ENCODE measurements at regions not wholly inside any gene's neighbourhood (a gene's known extent, or its start where the extent isn't known, plus 50 kb on each side); places are given as distances from the start of the nearest gene placed in this dataset.

DNA sequence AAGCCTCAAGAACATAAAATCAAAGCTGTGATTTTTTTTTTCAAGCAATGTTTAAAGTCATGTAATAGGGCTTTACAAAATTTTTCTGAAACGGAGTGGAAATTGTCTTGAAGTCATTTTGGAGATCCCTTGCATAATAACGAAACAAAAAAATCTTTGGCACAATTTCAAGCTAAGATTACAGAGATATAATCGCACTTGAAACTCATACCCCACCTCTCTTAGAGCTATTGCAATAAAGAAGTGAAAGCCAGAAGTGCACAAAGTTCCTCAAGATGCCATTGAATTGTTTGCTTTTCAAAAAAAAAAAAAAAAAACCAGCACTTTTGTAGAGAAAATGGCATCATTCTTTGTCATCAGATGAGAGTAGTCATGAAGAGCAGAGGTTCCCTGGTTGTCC, 152.3 kb downstream of the PAX3 start:
- Mint-ChIP-seq H3K36me3 (no peaks in the 10 kb centered on the region), H3K4me3 (no peak overlapping the region), H3K9me3 (peaks cover 0 to 23% (median 3%) of the 10 kb centered on the region in 11 donors), H3K4me1 (no peaks in the 10 kb centered on the region), H3K27ac (no peak overlapping the region), H3K27me3 (peaks cover 0 to 4% (median 0%) of the 10 kb centered on the region in 5 donors)
- no peak overlapping the region for H3K4me3 ChIP-seq (ENCODE audit: low read length)
- no peaks in the 10 kb centered on the region for H3K9me3 ChIP-seq (ENCODE audit: control insufficient read depth in 2 of 3, low read length in 3 of 3)
- ChIA-PET CTCF (no interaction called here), POLR2A (no interaction called here)
- no peaks in the 10 kb centered on the region for H3K36me3 ChIP-seq (ENCODE audit: control insufficient read depth in 2 of 3, insufficient read depth in 3 of 3, low read length in 3 of 3)
- H3K27me3 ChIP-seq (ENCODE audit: control insufficient read depth in 2 of 2, insufficient read depth in 2 of 2, low read length in 2 of 2): no peaks in the 10 kb centered on the region
- DNase-seq: no peak
- no peak overlapping the region for H3K27ac ChIP-seq (ENCODE audit: low read depth, low read length)
- intact Hi-C loops (cut with micrococcal nuclease): no loop called here
- ATAC-seq: no peak
- no peaks in the 10 kb centered on the region for H3K4me1 ChIP-seq (ENCODE audit: control insufficient read depth in 2 of 2, insufficient read depth in 2 of 2, low read length in 2 of 2)

DNA sequence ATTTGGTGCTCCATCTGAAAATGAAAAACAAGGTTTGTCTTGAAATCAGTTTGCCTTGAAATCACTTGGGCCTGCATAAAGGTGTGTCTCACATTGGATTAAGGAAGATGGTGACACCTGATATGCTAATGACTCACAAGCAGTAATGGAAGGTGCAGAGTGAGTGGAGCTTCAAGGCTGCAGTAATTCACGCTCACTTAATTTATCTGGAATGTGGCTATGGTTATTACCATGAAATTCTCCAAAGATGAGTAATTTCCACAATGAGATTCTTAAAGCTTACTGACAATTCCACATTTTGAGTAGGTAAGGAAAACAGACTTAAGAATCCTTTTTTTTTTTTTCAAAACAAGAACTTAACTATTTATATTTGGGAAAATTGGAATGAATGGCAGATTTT, 156.8 kb downstream of the PAX3 start:
- Mint-ChIP-seq H3K27me3 (peaks cover 0 to 4% (median 0%) of the 10 kb centered on the region in 5 donors), H3K4me3 (no peak overlapping the region), H3K4me1 (no peaks in the 10 kb centered on the region), H3K36me3 (no peaks in the 10 kb centered on the region), H3K27ac (no peak overlapping the region), H3K9me3 (peaks cover 0 to 25% (median 4%) of the 10 kb centered on the region in 11 donors)
- no peaks in the 10 kb centered on the region for H3K27me3 ChIP-seq (ENCODE audit: control insufficient read depth in 2 of 2, insufficient read depth in 2 of 2, low read length in 2 of 2)
- no peak overlapping the region for H3K4me3 ChIP-seq (ENCODE audit: low read length)
- POLR2A ChIA-PET: no interaction called here
- CTCF ChIA-PET: no interaction called here
- H3K27ac ChIP-seq (ENCODE audit: low read depth, low read length): no peak overlapping the region
- no peak for DNase-seq
- no peaks in the 10 kb centered on the region for H3K4me1 ChIP-seq (ENCODE audit: control insufficient read depth in 2 of 2, insufficient read depth in 2 of 2, low read length in 2 of 2)
- H3K9me3 ChIP-seq (ENCODE audit: control insufficient read depth in 2 of 3, low read length in 3 of 3): no peaks in the 10 kb centered on the region
- ATAC-seq: no peak
- no peaks in the 10 kb centered on the region for H3K36me3 ChIP-seq (ENCODE audit: control insufficient read depth in 2 of 3, insufficient read depth in 3 of 3, low read length in 3 of 3)
- intact Hi-C loops (cut with micrococcal nuclease): no loop called here

DNA sequence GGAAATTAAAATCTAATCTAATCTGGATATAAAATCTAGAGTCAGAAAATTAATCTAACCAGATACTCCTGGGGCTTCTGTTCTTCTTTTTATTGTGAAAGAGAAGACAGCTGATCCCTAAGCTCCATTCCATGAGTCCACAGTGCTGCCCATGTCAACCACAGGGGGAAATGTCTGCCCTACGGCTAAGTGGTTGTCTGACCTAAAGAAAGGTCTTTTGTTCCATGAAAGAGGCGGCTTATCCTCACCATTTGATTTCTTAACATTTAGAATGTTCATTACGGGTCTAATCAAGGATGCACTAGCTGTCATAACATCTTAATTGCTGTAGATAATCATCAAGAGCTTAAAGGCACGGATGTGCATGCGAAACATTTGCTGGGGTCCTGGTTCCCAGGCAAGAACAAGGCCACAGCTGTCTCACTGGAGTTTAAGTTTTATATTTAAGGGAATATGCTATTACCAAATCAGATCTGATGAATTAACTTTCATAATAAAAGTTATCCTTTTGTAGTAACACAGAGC, 162.6 kb downstream of the PAX3 start:
- H3K4me1 Mint-ChIP-seq: no peaks in the 10 kb centered on the region
- H3K9me3 Mint-ChIP-seq: peaks cover 0 to 34% (median 9%) of the 10 kb centered on the region in 11 donors
- H3K27ac Mint-ChIP-seq: no peak overlapping the region
- peaks cover 0 to 4% (median 0%) of the 10 kb centered on the region in 5 donors for H3K27me3 Mint-ChIP-seq
- CTCF ChIA-PET: no interaction called here
- Histone ChIP-seq H3K4me3 (ENCODE audit: low read length) (no peak overlapping the region), H3K9me3 (ENCODE audit: control insufficient read depth in 2 of 3, low read length in 3 of 3) (no peaks in the 10 kb centered on the region), H3K4me1 (ENCODE audit: control insufficient read depth in 2 of 2, insufficient read depth in 2 of 2, low read length in 2 of 2) (no peaks in the 10 kb centered on the region), H3K27ac (ENCODE audit: low read depth, low read length) (no peak overlapping the region), H3K36me3 (ENCODE audit: control insufficient read depth in 2 of 3, insufficient read depth in 3 of 3, low read length in 3 of 3) (no peaks in the 10 kb centered on the region), H3K27me3 (ENCODE audit: control insufficient read depth in 2 of 2, insufficient read depth in 2 of 2, low read length in 2 of 2) (no peaks in the 10 kb centered on the region)
- no peaks in the 10 kb centered on the region for H3K36me3 Mint-ChIP-seq
- no peak overlapping the region for H3K4me3 Mint-ChIP-seq
- DNase-seq: no peak
- POLR2A ChIA-PET: no interaction called here
- intact Hi-C loops (cut with micrococcal nuclease): no loop called here
- ATAC-seq: no peak

DNA sequence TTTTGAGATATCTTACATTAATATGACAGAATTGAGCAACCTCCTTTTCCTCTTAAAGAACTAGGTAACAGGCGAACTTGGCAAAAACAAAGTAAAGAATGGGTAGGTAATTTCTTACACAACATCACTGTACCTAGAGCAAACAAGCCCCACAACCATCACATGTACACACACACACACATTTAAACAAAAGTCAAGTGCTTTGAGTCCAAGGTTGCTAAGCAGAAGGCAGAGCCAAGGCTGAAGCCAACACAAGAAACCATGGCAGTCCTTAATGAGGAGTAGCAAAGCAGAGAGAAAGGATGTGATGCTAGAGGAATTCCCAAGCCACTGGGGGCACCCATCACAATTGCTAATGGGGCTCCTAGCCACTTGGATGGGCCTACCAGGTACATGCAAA, 164.1 kb downstream of the PAX3 start:
- POLR2A ChIA-PET: no interaction called here

DNA sequence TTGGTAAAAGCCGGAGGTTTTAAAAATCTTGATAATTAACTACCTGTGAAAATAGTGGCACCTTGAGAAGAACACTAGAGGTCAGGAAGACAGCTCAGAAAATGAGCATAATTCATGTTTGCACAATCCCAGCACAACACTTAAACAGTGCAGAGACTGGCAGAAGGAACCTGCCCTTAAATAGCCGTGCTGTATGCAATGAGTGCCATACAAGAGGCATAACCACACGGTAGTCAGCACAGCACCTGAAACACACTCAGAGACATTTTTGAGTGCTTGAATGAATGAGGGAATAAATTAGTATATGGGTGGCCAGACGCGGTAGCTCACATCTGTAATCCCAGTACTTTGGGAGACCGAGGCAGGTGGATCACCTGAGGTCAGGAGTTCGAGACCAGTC, 164.9 kb downstream of the PAX3 start:
- intact Hi-C loops (cut with micrococcal nuclease): no loop called here
- Histone ChIP-seq H3K9me3 (ENCODE audit: control insufficient read depth in 2 of 3, low read length in 3 of 3) (no peaks in the 10 kb centered on the region), H3K4me3 (ENCODE audit: low read length) (no peak overlapping the region), H3K27ac (ENCODE audit: low read depth, low read length) (no peak overlapping the region), H3K36me3 (ENCODE audit: control insufficient read depth in 2 of 3, insufficient read depth in 3 of 3, low read length in 3 of 3) (no peaks in the 10 kb centered on the region), H3K27me3 (ENCODE audit: control insufficient read depth in 2 of 2, insufficient read depth in 2 of 2, low read length in 2 of 2) (no peaks in the 10 kb centered on the region), H3K4me1 (ENCODE audit: control insufficient read depth in 2 of 2, insufficient read depth in 2 of 2, low read length in 2 of 2) (no peaks in the 10 kb centered on the region)
- H3K4me3 Mint-ChIP-seq: no peak overlapping the region
- peaks cover 0 to 34% (median 9%) of the 10 kb centered on the region in 11 donors for H3K9me3 Mint-ChIP-seq
- DNase-seq (no peak), ATAC-seq (no peak)
- ChIA-PET POLR2A (no interaction called here), CTCF (no interaction called here)
- H3K27me3 Mint-ChIP-seq: peaks cover 0 to 4% (median 0%) of the 10 kb centered on the region in 5 donors
- H3K4me1 Mint-ChIP-seq: no peaks in the 10 kb centered on the region
- no peaks in the 10 kb centered on the region for H3K36me3 Mint-ChIP-seq
- no peak overlapping the region for H3K27ac Mint-ChIP-seq

More for the DNA sequence above, 164.1 kb downstream of the PAX3 start:
- intact Hi-C loops (cut with micrococcal nuclease): no loop called here
- CTCF ChIA-PET: no interaction called here
- no peak for ATAC-seq
- no peaks in the 10 kb centered on the region for H3K36me3 Mint-ChIP-seq
- H3K27ac ChIP-seq (ENCODE audit: low read depth, low read length): no peak overlapping the region
- no peak overlapping the region for H3K4me3 ChIP-seq (ENCODE audit: low read length)
- no peak overlapping the region for H3K27ac Mint-ChIP-seq
- no peaks in the 10 kb centered on the region for H3K27me3 ChIP-seq (ENCODE audit: control insufficient read depth in 2 of 2, insufficient read depth in 2 of 2, low read length in 2 of 2)
- H3K9me3 ChIP-seq (ENCODE audit: control insufficient read depth in 2 of 3, low read length in 3 of 3): no peaks in the 10 kb centered on the region
- DNase-seq: no peak
- H3K9me3 Mint-ChIP-seq: peaks cover 0 to 34% (median 9%) of the 10 kb centered on the region in 11 donors
- H3K4me3 Mint-ChIP-seq: no peak overlapping the region
- H3K27me3 Mint-ChIP-seq: peaks cover 0 to 4% (median 0%) of the 10 kb centered on the region in 5 donors
- H3K36me3 ChIP-seq (ENCODE audit: control insufficient read depth in 2 of 3, insufficient read depth in 3 of 3, low read length in 3 of 3): no peaks in the 10 kb centered on the region
- H3K4me1 Mint-ChIP-seq: no peaks in the 10 kb centered on the region
- H3K4me1 ChIP-seq (ENCODE audit: control insufficient read depth in 2 of 2, insufficient read depth in 2 of 2, low read length in 2 of 2): no peaks in the 10 kb centered on the region

DNA sequence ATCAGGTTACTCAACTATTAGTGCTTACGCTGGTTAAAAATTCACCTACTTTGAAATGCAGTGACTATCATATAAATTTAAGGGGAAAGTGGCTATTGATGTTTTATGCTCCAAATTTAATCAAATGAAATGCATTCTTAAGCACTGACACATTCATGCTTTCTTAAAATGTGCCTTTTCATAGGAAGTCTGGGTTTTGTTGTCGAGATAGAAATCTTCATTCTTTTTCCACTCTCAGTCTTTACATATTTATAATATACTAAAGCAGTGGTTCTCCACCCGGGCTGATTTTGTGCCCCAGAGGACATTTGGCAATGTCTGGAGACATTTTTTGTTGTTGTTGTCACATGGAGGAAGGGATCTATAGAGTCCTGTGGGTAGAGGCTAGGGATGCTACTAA, 167.9 kb downstream of the PAX3 start:
- H3K27ac Mint-ChIP-seq: no peak overlapping the region
- H3K36me3 Mint-ChIP-seq: no peaks in the 10 kb centered on the region
- ChIA-PET POLR2A (no interaction called here), CTCF (no interaction called here)
- DNase-seq (no peak), ATAC-seq (no peak)
- H3K36me3 ChIP-seq (ENCODE audit: control insufficient read depth in 2 of 3, insufficient read depth in 3 of 3, low read length in 3 of 3): no peaks in the 10 kb centered on the region
- intact Hi-C loops (cut with micrococcal nuclease): no loop called here
- peaks cover 0 to 4% (median 0%) of the 10 kb centered on the region in 5 donors for H3K27me3 Mint-ChIP-seq
- H3K9me3 Mint-ChIP-seq: peaks cover 0 to 19% (median 5%) of the 10 kb centered on the region in 11 donors
- H3K9me3 ChIP-seq (ENCODE audit: control insufficient read depth in 2 of 3, low read length in 3 of 3): no peaks in the 10 kb centered on the region
- no peaks in the 10 kb centered on the region for H3K27me3 ChIP-seq (ENCODE audit: control insufficient read depth in 2 of 2, insufficient read depth in 2 of 2, low read length in 2 of 2)
- no peak overlapping the region for H3K4me3 ChIP-seq (ENCODE audit: low read length)
- no peak overlapping the region for H3K4me3 Mint-ChIP-seq
- H3K4me1 ChIP-seq (ENCODE audit: control insufficient read depth in 2 of 2, insufficient read depth in 2 of 2, low read length in 2 of 2): no peaks in the 10 kb centered on the region
- peaks cover 0 to 2% (median 0%) of the 10 kb centered on the region in 7 donors for H3K4me1 Mint-ChIP-seq
- H3K27ac ChIP-seq (ENCODE audit: low read depth, low read length): no peak overlapping the region

DNA sequence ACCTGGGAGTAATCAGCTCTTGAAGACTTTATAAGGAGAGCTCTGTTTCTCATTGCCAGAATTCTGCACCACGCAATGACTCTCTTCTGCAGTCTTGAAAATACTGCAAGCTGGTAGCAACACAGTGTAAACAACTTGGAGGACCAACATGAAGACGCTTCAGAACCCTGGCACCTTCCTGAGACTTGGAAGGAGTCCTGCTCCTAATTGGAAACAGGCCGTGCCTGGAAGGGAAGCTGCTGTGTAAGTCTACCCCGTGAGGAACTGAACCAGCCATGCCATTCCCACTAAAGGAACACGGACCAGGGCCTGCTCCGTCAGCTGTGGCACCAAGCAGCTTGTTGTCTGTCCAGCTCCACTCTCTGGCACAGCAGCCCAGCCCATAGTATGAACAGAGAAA, 171.1 kb downstream of the PAX3 start:
- no peak overlapping the region for H3K4me3 ChIP-seq (ENCODE audit: low read length)
- H3K27ac ChIP-seq (ENCODE audit: low read depth, low read length): no peak overlapping the region
- ChIA-PET POLR2A (no interaction called here), CTCF (no interaction called here)
- H3K27ac Mint-ChIP-seq: no peak overlapping the region
- H3K36me3 ChIP-seq (ENCODE audit: control insufficient read depth in 2 of 3, insufficient read depth in 3 of 3, low read length in 3 of 3): no peaks in the 10 kb centered on the region
- H3K27me3 Mint-ChIP-seq: peaks cover 0 to 2% (median 0%) of the 10 kb centered on the region in 5 donors
- DNase-seq: no peak
- H3K27me3 ChIP-seq (ENCODE audit: control insufficient read depth in 2 of 2, insufficient read depth in 2 of 2, low read length in 2 of 2): no peaks in the 10 kb centered on the region
- no peaks in the 10 kb centered on the region for H3K4me1 ChIP-seq (ENCODE audit: control insufficient read depth in 2 of 2, insufficient read depth in 2 of 2, low read length in 2 of 2)
- no peaks in the 10 kb centered on the region for H3K36me3 Mint-ChIP-seq
- H3K9me3 Mint-ChIP-seq: peaks cover 0 to 8% (median 0%) of the 10 kb centered on the region in 11 donors
- H3K9me3 ChIP-seq (ENCODE audit: control insufficient read depth in 2 of 3, low read length in 3 of 3): no peaks in the 10 kb centered on the region
- H3K4me3 Mint-ChIP-seq: no peak overlapping the region
- intact Hi-C loops (cut with micrococcal nuclease): no loop called here
- peaks cover 0 to 2% (median 0%) of the 10 kb centered on the region in 7 donors for H3K4me1 Mint-ChIP-seq
- ATAC-seq: no peak
